RPMI7951 (cell line): ENCODE measurements at regions not wholly inside any gene's neighbourhood (a gene's known extent, or its start where the extent isn't known, plus 50 kb on each side); places are given as distances from the start of the nearest gene placed in this dataset.

Source experiments
- DNase-seq: peaks from one replicate; pipeline ENCODE4 v3.0.0-alpha.2; 2012; ENCODE audit warnings: low read depth

DNA sequence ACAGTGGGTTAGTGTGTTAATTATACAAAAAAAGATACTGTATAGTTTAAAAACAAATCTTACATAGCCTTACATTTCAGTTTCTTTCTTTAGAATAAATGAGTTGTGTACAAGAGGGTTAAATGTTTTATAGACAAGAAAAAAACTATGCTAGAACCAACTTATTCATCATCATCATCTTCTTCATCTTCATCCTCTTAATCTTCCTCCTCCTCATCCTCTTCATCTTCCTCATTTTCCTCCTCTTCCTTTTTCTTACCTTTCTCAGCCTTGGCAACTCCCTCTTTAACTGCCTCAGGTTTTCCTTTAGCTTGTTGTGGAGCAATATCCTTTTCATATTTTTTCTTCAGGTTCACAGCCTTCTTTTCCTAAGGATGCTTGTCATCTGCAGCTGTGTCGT, 53.7 kb downstream of the RPS12 start:
- DNase-seq = no peak

- DNase-seq = no peak
Observed at GRCh38 chr6:132872923-132873322, 58.6 kb downstream of the RPS12 start.

DNA sequence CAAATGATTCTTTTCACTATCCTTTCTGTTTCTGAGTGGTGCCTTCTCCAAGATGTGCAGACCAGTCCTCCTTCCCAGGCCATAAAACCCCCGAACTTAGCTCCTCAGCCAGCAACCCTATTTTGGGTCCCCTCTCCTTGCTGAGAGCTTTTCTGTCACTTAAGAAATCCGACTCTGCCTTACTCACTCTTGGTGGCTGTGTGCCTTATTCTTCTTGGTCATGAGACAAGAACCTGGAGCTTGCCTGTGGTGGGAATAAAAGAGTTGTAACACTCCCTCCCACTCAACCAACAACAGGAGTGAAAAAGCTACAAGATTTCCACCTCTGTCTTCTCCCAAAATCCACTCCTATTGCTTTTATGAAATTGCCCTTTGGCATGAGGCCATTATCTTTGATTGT, 62.6 kb downstream of the RPS12 start:
- no peak for DNase-seq

- DNase-seq = no peak
Observed at GRCh38 chr6:132887204-132887603, 72.8 kb downstream of the RPS12 start.

- DNase-seq = no peak
Observed at GRCh38 chr6:132888701-132889100, 74.3 kb downstream of the RPS12 start.

DNA sequence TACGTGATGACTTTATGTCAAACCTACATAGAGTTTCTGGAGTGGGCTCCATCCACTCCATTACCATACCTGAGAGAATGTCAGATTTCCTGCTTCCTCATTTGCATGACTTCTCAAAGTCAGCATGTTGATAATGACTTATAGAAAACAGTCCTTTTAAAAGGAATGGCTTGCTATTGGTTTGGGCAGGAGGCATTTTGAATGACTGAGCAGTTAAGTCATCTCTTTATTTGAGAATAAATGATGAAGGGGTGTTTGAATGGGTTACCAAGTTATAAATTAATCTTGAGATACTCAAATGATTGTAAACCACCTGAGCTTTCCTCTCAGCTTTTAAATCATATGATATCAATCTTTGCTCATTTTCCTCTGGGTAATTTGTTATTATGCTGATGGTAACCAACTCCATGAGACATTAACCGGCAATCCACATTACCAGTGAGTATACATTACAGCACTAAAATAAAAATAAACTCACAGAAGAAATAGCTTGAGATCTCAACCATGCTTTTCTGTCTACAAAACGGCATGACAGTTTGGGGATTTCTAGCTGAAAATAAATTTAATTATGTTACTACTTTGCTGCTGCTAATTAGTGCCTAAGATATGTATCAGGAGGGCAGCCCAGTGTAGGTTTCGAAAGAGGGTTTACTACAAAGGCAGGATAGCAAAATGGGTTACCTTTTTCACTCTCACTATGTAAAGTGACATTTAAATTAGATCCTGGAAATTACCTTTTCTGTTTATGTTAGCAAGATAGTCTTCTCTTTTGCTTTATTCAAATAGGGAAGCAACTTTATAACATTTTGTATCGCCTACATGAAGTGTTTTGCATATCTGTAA, 78.8 kb downstream of the RPS12 start:
- no peak for DNase-seq

- DNase-seq = no peak
Observed at GRCh38 chr6:132893772-132894490, 79.6 kb downstream of the RPS12 start.

DNA sequence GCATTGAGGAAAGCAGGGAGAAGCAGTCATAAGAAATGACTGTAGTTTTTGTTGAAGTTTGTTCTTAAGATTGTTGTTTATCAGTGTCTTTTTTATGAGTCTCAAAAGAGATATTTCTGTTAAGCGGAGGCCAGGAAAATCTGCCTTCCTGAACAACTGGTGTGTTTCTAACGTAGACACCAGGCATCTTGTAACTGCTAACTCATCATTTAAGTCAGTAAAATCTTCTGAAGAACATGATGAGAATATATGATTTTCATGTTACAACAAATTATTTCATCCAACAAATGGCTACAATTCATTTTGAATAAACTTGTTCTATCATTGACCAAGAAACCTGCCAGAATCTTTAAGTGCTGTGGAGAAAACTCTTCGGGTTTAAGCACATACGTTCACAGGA, 84.0 kb downstream of the RPS12 start:
- no peak for DNase-seq

DNA sequence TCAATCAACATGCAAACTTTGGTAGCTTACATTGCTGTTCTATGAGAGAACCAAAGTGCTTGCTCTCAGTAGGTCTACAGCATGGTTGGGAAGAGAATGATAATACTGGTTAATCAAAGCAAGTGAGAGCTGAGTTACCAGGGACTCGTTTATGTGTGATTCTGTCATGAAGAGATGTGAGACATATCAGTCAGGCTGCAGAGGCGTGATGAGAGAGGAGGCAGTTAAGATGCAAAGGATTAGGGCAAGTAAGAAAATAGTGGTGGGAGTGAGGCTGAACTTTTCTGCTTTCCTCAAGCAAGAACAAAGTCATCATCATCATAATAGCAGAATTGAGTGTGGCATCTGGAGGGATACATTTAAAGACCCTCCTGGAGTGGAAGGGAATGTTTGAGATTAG, 86.5 kb downstream of the RPS12 start:
- no peak for DNase-seq

- no peak for DNase-seq
Observed at GRCh38 chr6:132902901-132903300, 88.5 kb downstream of the RPS12 start.

GRCh38 chr6:132907231-132907630, 92.9 kb downstream of the RPS12 start:
- no peak for DNase-seq

GRCh38 chr6:132907914-132908313, 93.5 kb downstream of the RPS12 start:
- peak; percentile 59 for DNase-seq

DNA sequence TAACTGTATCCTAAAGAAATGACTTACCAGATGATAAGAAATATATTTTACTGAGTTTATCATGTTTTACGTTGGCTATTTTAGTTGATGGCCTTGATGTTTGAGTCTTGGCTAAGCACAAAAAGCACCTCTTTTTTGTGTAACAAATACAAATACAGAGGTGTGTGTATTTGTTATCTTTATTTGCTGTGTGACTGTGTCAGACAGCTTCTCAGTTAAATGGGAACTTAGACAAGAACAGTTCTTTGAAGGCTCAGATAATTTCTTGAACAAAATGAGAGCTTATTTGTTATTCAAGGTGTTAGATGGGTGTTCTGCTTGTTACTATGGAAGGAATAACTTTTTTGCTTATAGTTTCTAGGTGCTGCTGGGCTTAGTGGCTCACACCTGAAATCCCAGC, 95.4 kb downstream of the RPS12 start:
- no peak for DNase-seq

DNA sequence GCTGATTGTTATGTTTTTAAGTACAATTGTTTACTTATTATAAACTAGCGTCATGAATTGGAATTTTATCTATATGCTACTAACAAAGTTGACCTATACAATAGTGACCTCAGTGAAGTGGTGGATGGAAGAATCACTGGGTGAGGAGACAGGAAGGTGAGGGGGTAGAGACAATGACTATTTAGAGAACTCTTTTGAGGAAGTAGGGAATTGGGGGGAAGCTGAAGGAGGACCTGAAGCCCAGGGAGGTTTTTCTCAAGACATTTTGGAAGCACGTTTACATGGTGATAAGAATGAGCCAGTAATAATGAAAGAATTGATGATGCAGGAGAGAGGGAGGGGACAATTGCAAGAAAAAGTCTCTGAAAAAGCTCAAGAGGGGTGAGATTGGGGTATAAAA, 96.4 kb downstream of the RPS12 start:
- no peak for DNase-seq

- peak; percentile 27 for DNase-seq
Observed at GRCh38 chr6:132919045-132919860, 104.9 kb downstream of the RPS12 start.

DNA sequence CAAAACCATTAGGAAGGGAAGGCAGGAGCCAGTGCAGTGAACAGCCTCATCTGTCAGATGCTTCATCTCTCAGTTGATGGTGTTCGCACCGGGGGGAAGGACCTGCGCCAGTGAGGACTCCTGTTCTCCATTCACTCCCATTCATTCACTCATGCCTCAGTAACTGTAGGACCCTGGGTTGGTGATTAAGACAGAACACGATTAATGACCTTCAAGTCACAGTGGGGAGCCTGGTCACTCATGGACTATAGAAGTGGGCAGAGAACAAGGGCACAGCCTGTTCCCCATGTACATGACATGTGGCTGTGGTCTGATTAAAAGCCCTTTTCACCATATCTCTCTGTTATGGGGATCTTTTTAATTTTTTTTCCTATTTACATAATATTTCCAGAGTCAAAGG, 113.3 kb downstream of the RPS12 start:
- no peak for DNase-seq

DNA sequence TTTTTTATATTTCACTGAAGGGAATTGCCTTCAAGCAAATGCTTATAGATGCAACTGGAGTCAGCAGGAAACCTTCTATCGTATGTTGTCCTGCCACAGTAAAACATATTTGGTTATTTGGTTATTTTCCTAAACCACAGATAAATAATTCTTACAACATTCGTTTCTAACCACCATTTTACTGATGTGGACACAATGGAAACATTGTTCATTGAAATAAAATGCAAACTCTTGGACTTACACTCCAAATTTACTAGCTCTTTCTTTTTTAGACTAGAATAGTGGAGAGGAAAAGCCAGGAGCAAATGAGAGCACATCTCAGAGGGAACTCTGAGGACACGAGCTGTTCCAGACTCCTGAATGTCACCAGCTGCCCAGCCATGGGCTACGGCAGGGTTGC, 114.8 kb downstream of the RPS12 start:
- DNase-seq = no peak

DNA sequence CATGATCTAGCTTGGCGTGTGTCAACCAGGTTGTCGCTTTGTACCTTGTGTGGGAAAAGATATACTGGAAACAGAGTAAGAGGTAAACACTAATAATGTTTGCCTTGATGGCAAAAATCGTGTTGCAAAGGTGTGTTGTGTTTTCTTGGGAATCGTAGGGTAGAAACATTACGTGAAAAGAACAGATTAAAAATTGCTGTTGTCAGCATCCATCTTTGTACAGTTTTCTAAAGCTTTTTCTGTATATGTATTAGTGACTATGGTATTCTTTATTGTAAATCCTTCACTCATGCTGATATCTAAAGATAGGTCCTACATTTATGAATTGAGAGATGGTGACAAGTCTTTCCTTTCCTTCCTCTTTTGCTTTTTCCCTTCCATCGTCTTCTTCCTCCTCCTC, 116.9 kb downstream of the RPS12 start:
- no peak for DNase-seq

DNA sequence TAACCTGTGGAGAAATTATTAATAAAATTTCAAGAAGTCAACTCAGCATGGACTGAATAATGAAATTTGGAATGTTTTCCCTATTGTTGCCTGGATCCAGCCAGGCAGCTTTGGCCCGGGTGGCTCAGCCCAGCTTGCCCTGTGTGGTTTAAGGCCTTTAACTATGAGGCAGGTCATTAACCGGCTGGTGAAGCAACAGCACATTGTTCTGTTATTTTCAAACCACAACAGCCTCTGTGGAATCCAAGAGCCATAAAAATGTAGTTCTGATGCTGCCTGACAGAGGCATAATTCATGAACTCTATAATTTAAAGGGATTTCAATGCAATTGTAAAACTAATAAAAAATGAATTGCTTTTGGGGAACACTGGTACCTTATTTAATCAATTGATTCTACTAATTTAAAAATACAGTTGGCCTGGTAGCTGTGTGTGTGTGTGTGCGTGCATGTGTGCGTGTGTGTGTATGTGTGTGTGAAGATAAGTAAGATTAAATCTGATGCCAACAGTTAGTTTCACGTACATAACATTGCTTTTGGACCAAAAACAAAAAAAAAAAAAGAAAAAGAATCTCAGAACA, 117.7 kb downstream of the RPS12 start:
- DNase-seq = no peak

- DNase-seq = no peak
Observed at GRCh38 chr6:132932588-132932987, 118.2 kb downstream of the RPS12 start.

- DNase-seq = no peak
Observed at GRCh38 chr6:132933090-132933489, 118.7 kb downstream of the RPS12 start.

GRCh38 chr6:132934496-132934895, 120.1 kb downstream of the RPS12 start:
- DNase-seq = no peak
